ENCODE measurements at regions not wholly inside any gene's neighbourhood (a gene's known extent, or its start where the extent isn't known, plus 50 kb on each side); places are given as distances from the start of the nearest gene placed in this dataset.

DNA sequence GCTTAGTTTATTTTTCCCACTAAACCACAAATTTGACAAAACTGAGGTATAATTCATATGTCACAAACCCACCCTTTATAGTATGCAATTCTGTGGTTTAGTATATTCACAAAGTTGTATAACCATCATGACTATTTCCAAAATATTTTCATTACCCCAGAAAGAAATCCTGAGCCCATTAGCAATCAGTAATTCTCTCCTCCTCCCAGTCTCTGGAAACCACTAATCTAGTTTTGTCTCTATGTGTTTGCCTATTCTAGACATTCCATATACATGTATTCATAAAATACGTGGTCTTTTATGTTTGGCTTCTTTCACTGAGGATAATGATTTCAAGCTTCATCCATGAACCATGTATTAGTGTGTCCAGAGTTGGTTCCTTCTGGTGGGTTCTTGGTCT lies 267.6 kb downstream of the AEBP2 start:
- no peak for DNase-seq
- Mint-ChIP-seq H3K4me3 (no peak overlapping the region), H3K27me3 (no peaks in the 10 kb centered on the region), H3K9me3 (peaks cover 30% of the 10 kb centered on the region), H3K36me3 (ENCODE audit: low read depth) (peaks cover 7% of the 10 kb centered on the region), H3K27ac (no peak overlapping the region), H3K4me1 (ENCODE audit: low read depth) (no peaks in the 10 kb centered on the region)
- CTCF ChIA-PET: no interaction called here
- Histone ChIP-seq H3K36me3 (ENCODE audit: insufficient read depth, low read length) (no peaks in the 10 kb centered on the region), H3K27me3 (ENCODE audit: control insufficient read depth in 1 of 2, insufficient read depth in 2 of 2, low read length in 2 of 2) (no peaks in the 10 kb centered on the region), H3K4me1 (ENCODE audit: insufficient read depth, low read length) (no peaks in the 10 kb centered on the region), H3K9me3 (ENCODE audit: control insufficient read depth in 1 of 2, insufficient read depth in 1 of 2, low read length in 2 of 2) (peaks cover 3 to 29% of the 10 kb centered on the region in 2 experiments), H3K27ac (ENCODE audit: low read depth in 1 of 2, low read length in 2 of 2) (no peak overlapping the region), H3K4me3 (ENCODE audit: low read length) (no peak overlapping the region)
- TF ChIP-seq CTCF (IDR thresholded peaks at IDR 0.05): no peak
- POLR2A ChIA-PET: no interaction called here
- intact Hi-C loops (cut with DNase I, micrococcal nuclease): no loop called here
- ATAC-seq (ENCODE audit: poor library complexity): no peak

- no peak overlapping the region for H3K27ac Mint-ChIP-seq
- no peak overlapping the region for H3K27ac ChIP-seq (ENCODE audit: low read depth in 1 of 2, low read length in 2 of 2)
Observed at GRCh38 chr12:19707948-19708409, 268.7 kb downstream of the AEBP2 start.

DNA sequence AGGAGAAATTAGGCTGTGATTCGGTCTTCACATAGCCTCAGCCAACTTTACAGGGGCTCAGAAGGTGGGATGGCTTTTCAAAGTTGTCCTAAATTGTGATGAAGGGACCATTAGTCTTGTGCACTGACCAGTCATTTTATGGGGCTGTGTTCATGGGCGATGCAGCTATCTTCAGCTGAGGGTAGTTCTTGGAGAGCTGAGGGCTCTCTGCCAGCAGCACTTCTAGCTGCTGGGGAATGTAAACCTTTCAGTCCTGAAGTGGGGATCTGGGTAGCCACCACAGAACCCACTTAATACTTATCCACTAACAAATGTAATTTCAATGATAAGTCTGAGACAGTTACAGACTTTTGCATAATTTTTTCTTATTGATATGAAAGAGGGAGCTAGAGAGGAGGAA lies 270.6 kb downstream of the AEBP2 start:
- Histone ChIP-seq H3K36me3 (ENCODE audit: insufficient read depth, low read length) (no peaks in the 10 kb centered on the region), H3K4me3 (ENCODE audit: low read length) (no peak overlapping the region), H3K27ac (ENCODE audit: low read depth in 1 of 2, low read length in 2 of 2) (no peak overlapping the region), H3K27me3 (ENCODE audit: control insufficient read depth in 1 of 2, insufficient read depth in 2 of 2, low read length in 2 of 2) (no peaks in the 10 kb centered on the region), H3K4me1 (ENCODE audit: insufficient read depth, low read length) (no peaks in the 10 kb centered on the region), H3K9me3 (ENCODE audit: control insufficient read depth in 1 of 2, insufficient read depth in 1 of 2, low read length in 2 of 2) (peaks cover 3 to 24% of the 10 kb centered on the region in 2 experiments)
- Mint-ChIP-seq H3K27ac (no peak overlapping the region), H3K9me3 (peaks cover 17% of the 10 kb centered on the region), H3K4me3 (no peak overlapping the region), H3K27me3 (no peaks in the 10 kb centered on the region), H3K4me1 (ENCODE audit: low read depth) (no peaks in the 10 kb centered on the region), H3K36me3 (ENCODE audit: low read depth) (peaks cover 4% of the 10 kb centered on the region)
- ChIA-PET POLR2A (no interaction called here), CTCF (no interaction called here)
- DNase-seq (no peak), ATAC-seq (ENCODE audit: poor library complexity) (no peak)
- no peak for TF ChIP-seq CTCF (IDR thresholded peaks at IDR 0.05)
- intact Hi-C loops (cut with DNase I, micrococcal nuclease): no loop called here

More at GRCh38 chr12:19707948-19708409, 268.7 kb downstream of the AEBP2 start:
- Mint-ChIP-seq H3K36me3 (ENCODE audit: low read depth) (peaks cover 4% of the 10 kb centered on the region), H3K4me3 (no peak overlapping the region), H3K9me3 (peaks cover 27% of the 10 kb centered on the region), H3K27me3 (no peaks in the 10 kb centered on the region), H3K4me1 (ENCODE audit: low read depth) (no peaks in the 10 kb centered on the region)
- Histone ChIP-seq H3K36me3 (ENCODE audit: insufficient read depth, low read length) (no peaks in the 10 kb centered on the region), H3K4me3 (ENCODE audit: low read length) (no peak overlapping the region), H3K9me3 (ENCODE audit: control insufficient read depth in 1 of 2, insufficient read depth in 1 of 2, low read length in 2 of 2) (peaks cover 3 to 24% of the 10 kb centered on the region in 2 experiments), H3K4me1 (ENCODE audit: insufficient read depth, low read length) (no peaks in the 10 kb centered on the region), H3K27me3 (ENCODE audit: control insufficient read depth in 1 of 2, insufficient read depth in 2 of 2, low read length in 2 of 2) (no peaks in the 10 kb centered on the region)
- DNase-seq (no peak), ATAC-seq (ENCODE audit: poor library complexity) (no peak)
- CTCF ChIA-PET: no interaction called here
- POLR2A ChIA-PET: no interaction called here
- no peak for TF ChIP-seq CTCF (IDR thresholded peaks at IDR 0.05)
- intact Hi-C loops (cut with DNase I, micrococcal nuclease): no loop called here

Data from CD4-positive, alpha-beta T cell (primary cell).